ENCODE measurements at regions not wholly inside any gene's neighbourhood (a gene's known extent, or its start where the extent isn't known, plus 50 kb on each side); places are given as distances from the start of the nearest gene placed in this dataset.

DNA sequence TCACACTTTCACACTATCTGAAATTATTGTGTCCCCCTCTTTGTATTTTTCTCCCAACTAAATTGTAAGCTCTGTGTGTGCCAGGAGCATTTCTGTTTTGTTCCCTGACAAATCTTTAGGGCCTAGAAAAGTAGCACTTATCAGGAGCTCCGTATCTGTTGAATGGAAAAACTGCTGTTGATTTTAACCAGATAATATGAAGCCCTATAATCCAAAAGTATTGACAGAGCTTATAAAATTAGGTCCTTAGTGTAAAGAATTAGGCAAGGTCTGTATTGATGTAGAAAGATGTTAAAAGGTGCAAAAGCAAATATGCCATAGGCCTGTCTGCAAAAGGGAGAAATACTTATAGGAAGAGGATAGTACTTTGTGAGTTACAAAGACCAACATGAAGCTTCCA is 109.4 kb upstream of the ISL1 start:
- no peaks in the 10 kb centered on the region for H3K27me3 ChIP-seq
- no peaks in the 10 kb centered on the region for H3K9me3 ChIP-seq
- DNase-seq = no peak

DNA sequence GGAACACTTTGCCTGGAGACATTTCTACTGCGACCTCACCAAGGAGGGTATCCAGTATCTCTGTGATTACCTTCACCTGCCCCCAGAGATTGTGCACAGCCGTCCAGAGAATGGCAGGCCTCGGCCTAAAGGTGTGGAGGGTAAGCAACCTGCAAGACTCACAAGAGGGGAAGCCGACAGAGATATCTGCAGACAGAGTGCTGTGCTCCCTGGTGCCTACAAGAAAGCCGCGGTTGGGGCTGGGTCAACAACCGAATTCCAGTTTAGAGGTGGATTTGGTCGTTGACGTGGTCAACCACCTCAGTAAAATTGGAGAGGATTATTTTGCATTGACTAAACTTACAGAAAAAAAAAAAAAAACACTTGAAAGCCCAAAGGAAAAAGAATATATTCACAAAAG is 107.8 kb upstream of the ISL1 start:
- Histone ChIP-seq H3K36me3 (no peaks in the 10 kb centered on the region), H3K27me3 (no peaks in the 10 kb centered on the region), H3K9me3 (no peaks in the 10 kb centered on the region), H3K4me3 (no peak overlapping the region)
- no peak for DNase-seq

More for the DNA sequence above, 109.4 kb upstream of the ISL1 start:
- no peak overlapping the region for H3K4me3 ChIP-seq
- H3K36me3 ChIP-seq = no peaks in the 10 kb centered on the region

DNA sequence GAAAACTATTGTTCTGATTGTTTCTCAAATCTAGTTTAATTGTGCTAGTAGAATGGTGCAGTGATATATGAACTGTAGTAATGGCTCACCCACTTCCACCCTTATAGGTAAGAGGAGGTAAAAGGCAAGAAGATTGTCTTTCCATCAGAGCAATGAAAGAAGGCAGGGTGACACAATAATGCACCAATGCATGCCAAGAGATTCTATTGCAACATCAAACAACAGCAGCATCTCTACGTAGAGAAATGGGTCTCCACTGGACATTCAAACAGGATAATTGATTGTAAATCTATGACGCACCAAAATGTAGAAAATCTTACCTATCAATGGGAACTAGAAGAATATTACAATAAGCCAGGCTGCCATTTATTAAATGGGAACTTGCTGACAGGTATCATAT is 107.0 kb upstream of the ISL1 start:
- no peak overlapping the region for H3K4me3 ChIP-seq
- H3K9me3 ChIP-seq = no peaks in the 10 kb centered on the region
- H3K27me3 ChIP-seq = no peaks in the 10 kb centered on the region
- no peaks in the 10 kb centered on the region for H3K36me3 ChIP-seq
- no peak for DNase-seq

DNA sequence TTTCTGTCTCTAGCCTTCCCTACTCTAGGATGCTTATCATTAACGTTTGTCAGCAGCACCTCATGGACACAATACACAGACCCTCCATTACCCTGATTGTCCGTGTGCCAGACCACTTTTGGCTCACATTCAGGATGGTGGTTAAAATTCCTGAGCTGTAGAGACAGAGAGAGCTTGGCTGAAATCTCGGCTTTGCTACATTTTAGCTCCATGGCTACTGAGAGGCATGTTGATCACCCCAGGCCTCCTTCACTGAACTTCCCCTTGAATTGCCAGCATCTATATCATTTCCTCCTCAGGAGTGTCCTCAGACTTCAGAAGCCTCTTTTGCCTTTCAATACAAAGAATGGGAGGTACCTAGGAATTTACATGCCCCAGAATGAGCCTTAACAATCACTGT is 104.7 kb upstream of the ISL1 start:
- DNase-seq = no peak
- Histone ChIP-seq H3K9me3 (no peaks in the 10 kb centered on the region), H3K27me3 (no peaks in the 10 kb centered on the region), H3K4me3 (no peak overlapping the region), H3K36me3 (no peaks in the 10 kb centered on the region)

DNA sequence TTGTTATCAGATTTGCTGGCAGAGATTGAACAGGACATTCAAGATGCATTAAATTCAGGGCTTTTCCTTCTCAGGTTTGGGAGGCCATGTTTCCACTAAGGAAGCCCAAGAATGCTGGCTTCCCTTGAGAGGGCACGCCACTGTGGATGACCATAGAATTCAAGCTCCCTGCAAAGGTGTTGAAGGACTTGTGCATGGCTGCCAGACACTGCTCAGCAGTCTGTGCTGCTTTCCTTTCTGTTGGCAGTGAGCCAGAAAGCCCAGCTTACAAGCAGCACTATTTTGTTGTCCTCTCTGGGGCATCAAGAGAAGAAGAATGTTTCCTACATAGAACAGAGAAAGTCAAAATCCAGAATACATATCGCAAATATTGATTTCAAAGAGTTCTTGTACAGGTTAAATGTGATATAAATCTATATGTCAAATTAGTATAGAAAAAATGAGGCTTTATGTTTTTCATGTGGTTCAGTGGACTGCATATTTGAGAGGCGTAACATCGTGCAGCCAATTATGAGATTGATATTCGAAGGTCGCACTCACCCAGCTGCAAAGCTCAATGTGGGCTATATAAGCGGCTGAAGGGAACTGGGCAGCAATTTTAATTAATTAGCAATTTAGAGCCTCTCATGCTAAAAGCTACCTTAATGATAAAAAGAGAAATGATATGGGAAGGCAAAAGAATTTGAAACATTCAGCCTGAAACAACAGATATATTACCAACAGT is 103.1 kb upstream of the ISL1 start:
- Histone ChIP-seq H3K27me3 (no peaks in the 10 kb centered on the region), H3K4me3 (no peak overlapping the region)

DNA sequence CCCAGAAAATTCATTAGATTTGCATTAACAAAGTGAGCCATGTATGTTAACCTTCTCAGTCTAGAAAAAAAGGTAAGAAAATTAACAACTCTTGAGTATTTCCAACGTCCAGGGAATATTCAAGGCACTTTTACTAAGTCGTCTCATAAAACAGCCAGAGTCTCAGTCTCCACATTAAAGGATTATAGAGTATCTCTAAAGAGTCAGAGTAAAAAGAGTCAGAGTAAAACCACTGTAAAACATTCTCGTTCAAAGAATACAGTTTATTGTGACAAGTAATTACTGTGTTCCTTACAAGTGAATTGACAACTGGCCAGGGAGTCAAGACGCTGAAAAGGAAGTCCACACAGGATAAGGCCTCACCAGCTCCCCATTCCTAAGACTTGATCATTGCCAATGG is 97.2 kb upstream of the ISL1 start:
- no peaks in the 10 kb centered on the region for H3K36me3 ChIP-seq
- DNase-seq = no peak
- H3K4me3 ChIP-seq = no peak overlapping the region
- H3K9me3 ChIP-seq = no peaks in the 10 kb centered on the region
- H3K27me3 ChIP-seq = no peaks in the 10 kb centered on the region

More for the DNA sequence above, 103.1 kb upstream of the ISL1 start:
- no peak for DNase-seq
- Histone ChIP-seq H3K9me3 (no peaks in the 10 kb centered on the region), H3K36me3 (no peaks in the 10 kb centered on the region)

DNA sequence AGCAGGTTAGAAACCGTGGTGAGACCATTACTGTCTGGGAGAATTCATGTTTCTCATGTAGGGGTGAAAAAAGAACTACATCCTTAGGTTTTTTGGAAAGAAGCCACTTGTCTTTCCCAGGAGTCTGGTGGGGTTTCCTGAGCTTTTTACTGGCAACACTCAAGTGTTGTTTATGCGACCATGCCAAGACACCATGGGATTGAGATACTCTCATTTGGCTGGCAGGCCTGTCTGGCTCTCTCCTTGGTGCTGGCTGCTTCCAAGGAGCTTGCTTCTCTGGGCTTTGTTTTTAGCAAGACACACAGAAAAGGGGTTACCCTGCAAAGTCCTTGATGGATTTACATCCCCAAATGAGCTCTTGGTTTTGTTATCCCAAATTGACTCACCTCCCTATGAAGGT is 80.9 kb upstream of the ISL1 start:
- H3K27me3 ChIP-seq = no peaks in the 10 kb centered on the region
- no peak overlapping the region for H3K4me3 ChIP-seq
- peak; percentile 8 for DNase-seq
- no peaks in the 10 kb centered on the region for H3K36me3 ChIP-seq
- no peaks in the 10 kb centered on the region for H3K9me3 ChIP-seq

DNA sequence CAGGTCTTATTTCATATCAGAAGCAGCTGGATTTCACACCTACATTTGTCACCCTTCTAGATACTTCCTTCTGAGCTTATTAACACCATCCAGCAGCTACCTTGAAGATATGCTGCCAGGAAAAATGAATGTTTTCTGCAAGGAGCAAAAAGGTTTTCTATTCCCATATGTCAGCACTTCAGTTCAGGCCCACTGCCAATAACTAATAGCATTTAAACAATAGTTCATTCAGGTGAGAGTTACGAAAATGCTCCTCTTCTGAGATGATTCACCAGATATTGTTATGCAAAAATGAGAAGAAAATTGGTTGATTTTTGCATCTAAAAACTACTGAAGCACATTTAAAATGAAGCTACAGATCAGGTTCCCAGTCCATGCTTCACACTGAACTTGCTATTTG is 56.4 kb upstream of the ISL1 start:
- H3K36me3 ChIP-seq = no peaks in the 10 kb centered on the region
- no peaks in the 10 kb centered on the region for H3K27me3 ChIP-seq
- no peak for DNase-seq
- H3K9me3 ChIP-seq = no peaks in the 10 kb centered on the region
- H3K4me3 ChIP-seq = no peak overlapping the region
